ENCODE measurements at regions not wholly inside any gene's neighbourhood (a gene's known extent, or its start where the extent isn't known, plus 50 kb on each side); places are given as distances from the start of the nearest gene placed in this dataset.

DNA sequence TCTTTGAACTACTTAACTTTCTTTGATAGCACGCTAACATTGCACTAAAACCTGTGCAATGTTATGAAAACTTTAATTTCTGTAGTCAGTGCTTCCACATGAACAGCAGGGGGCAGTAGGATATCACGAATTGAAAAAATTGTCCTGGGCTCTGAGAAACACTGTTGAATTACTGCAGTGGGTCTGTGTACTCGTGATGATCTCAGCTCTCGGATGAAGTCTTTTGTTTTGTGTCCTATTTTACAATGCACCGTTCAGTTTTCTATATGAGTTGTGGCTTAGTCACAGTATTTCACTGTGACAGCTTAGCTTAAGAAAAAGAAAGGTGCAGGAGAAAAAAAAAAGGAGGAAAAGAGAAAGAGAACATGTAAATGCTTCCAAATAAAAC is 141.3 kb upstream of the CCDC54 start:
- TF ChIP-seq, protein P1, sequence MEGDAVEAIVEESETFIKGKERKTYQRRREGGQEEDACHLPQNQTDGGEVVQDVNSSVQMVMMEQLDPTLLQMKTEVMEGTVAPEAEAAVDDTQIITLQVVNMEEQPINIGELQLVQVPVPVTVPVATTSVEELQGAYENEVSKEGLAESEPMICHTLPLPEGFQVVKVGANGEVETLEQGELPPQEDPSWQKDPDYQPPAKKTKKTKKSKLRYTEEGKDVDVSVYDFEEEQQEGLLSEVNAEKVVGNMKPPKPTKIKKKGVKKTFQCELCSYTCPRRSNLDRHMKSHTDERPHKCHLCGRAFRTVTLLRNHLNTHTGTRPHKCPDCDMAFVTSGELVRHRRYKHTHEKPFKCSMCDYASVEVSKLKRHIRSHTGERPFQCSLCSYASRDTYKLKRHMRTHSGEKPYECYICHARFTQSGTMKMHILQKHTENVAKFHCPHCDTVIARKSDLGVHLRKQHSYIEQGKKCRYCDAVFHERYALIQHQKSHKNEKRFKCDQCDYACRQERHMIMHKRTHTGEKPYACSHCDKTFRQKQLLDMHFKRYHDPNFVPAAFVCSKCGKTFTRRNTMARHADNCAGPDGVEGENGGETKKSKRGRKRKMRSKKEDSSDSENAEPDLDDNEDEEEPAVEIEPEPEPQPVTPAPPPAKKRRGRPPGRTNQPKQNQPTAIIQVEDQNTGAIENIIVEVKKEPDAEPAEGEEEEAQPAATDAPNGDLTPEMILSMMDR (IDR thresholded peaks at IDR 0.05): peak; percentile 85 to 95 (median 92)
- TF ChIP-seq EP300 (IDR thresholded peaks at IDR 0.05) (peak; percentile 11 to 39), POLR2A (IDR thresholded peaks at IDR 0.05) (no peak)
